GM12801 (cell line): ENCODE measurements at regions not wholly inside any gene's neighbourhood (a gene's known extent, or its start where the extent isn't known, plus 50 kb on each side); places are given as distances from the start of the nearest gene placed in this dataset.

Experiments used
- CTCF ChIP-seq: IDR thresholded peaks from one replicate; pipeline ENCODE4 v1.5.1; 2011; ENCODE audit warnings: control low read depth; ENCODE audit not compliant: insufficient read length; ENCODE audit errors: extremely low read depth

GRCh38 chr6:165960695-165961094 lies 207.0 kb downstream of the TBXT start:
- no peak for TF ChIP-seq CTCF

DNA sequence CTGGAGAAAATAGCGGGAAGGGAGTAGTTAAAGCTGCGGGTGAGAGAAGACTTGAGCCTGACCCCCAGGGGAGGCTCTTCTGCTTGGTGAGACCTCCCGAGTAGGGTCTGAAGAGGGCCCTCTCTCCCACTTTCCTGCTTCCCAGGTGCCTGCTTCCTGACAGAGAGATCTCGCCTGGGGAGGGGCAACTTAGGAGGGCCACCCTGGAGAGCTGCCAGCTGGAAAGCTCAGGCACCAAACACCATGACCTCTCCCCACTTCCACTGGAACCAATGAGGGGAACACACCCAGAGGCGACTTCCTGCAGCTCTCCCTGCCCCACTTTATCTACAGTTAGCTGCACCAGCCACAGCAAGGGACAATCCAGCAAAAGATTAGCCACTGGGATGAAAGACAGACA lies 208.0 kb downstream of the TBXT start:
- no peak for TF ChIP-seq CTCF

- no peak for TF ChIP-seq CTCF
Observed at GRCh38 chr6:165956874-165957273, 210.8 kb downstream of the TBXT start.

GRCh38 chr6:165952514-165952913 lies 215.1 kb downstream of the TBXT start:
- TF ChIP-seq CTCF: no peak

DNA sequence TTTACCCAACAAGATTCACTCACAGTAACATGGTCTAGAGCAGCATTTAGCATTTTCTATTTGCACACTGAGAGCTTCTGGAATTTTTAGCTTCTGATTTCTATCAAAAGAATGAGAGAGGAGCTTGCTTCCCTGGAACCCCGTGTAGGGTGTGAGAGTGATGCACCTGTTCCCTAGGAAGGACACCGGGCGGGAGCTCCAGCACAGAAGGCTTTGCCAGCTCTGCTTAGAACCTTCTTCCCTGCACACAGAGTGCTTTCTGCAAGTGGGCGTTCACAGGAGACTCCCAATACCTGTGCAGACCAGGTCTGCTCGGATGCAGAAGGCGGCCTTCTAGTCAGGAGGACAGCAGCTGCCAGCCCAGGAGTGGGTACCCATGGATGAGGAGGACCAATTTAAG lies 217.3 kb downstream of the TBXT start:
- TF ChIP-seq CTCF: no peak

- TF ChIP-seq CTCF: no peak
Observed at GRCh38 chr6:165949324-165949723, 218.3 kb downstream of the TBXT start.

DNA sequence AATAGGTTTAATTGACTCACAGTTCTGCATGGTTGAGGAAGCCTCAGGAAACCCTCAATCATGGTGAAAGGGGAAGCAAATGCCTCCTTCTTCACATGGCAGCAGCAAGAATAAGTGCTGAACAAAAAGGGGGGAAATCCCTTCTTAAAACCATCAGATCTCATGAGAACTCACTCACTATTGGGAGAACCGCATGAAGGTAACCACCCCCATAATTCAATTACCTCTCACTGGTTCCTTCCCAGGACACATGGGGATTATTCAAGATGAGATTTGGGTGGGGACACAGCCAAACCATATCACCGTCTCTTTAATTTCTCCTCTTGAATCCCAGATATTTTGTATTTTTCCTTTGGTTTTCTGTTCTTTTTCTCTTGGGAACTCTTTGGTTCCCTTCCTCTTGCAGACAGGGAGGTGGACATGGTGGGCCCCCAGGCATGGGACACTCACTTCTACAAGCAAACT lies 223.6 kb downstream of the TBXT start:
- TF ChIP-seq CTCF: no peak

DNA sequence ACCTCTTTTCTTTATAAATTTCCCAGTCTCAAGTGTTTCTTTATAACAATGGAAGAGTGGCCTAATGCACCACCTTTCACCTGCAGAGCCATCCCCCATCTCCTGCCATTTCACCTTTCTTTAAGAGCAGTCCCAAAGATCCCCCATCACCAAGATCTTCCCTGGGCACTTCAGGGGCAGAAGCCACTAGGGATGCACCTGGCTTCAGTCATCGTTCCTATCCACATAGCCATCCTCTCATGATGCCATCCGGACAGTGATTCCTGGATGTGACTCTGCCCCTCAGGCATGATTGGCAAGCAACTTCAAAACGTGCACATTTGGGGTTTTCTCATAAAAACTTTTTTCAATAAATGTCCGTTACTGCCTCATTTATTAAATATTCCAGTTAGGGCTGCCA lies 225.9 kb downstream of the TBXT start:
- TF ChIP-seq CTCF: no peak
